GM04503 (cell line): ENCODE measurements at regions not wholly inside any gene's neighbourhood (a gene's known extent, or its start where the extent isn't known, plus 50 kb on each side); places are given as distances from the start of the nearest gene placed in this dataset.
"Not testable (repeated sequence)": the region's sequence is repeated elsewhere in the genome, so short reads cannot be mapped to it uniquely, and the experiment has no call there.

Experiments used
- DNase-seq: peaks from one replicate; pipeline ENCODE4 v3.0.0-alpha.2; 2012; ENCODE audit warnings: low read depth

DNA sequence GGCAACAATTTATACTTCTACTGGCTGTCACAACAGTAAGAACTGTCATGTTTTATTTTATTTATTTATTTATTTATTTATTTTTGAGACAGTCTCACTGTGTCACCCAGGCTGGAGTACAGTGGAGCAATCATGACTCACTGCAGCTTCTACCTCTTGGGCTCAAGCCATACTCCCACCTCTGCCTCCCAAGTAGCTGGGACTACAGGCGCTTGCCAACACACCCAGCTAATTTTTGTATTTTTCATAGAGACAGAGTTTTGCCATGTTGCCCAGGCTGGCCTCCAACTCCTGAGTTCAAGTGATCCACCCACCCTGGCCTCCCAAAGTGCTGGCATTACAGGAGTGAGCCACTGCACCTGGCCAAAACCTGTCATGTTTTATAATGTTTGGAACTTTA, 255.1 kb upstream of the DUSP10 start:
- not testable (repeated sequence) for DNase-seq

DNA sequence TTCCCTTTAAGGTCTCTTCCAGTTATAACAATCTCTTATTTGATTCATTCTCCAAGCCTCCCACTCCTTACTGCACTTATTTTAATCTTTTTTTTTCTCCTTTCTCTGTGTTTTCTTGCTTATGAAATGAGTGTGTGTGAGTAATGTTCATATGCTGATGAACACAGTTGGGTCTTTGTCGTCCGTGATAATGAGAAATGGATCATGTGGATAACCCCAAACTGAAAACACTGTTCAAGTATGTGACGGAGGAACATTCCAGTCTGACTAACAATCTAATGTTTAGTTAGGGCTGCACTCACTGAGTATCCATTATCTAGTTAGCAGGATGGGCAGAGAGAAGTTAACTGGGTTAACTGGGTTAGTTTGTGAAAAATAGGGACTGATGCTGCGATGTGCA, 253.1 kb upstream of the DUSP10 start:
- DNase-seq = peak; percentile 75

DNA sequence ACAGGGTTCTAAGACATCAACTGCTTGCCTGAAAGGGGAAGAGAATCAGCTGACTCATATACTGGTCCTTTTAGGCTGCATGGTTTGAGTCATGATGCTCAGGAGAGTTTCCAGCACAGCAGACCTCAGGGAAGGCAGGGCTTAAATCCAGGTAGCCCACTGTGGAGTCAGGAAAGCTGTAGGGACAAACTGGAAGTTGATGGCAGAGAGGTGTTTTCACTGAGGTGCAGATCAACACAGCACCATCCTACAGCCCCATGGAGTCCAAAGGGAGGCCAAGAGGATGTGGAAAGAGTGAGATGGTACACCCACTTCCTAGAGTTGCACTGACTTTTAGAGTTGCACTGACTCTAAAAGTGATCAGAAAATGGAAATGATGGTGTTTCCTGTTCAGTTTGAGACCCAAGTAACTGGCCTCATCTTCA, 252.4 kb upstream of the DUSP10 start:
- no peak for DNase-seq

DNA sequence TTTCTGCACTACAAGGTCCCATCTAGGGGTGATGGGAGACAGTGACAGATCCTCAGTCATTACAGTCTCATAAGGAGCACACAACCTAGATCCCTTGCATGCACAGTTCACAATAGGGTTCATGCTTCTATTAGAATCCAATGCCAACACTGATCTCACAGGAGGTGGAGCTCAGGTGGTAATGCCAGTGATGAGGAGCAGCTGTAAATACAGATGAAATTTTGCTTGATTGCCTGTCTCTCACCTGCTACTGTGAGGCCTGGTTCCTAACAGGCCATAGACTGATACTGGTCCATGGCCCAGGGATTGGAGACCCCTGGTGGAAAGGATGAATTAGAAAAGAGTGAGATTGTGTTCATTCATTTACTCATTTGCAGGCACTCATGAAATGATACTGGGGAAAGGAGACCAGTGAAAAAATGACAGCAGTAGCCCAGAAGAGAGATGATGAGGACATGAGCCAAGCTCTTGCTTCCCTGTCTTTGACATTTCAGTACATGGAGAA, 251.6 kb upstream of the DUSP10 start:
- no peak for DNase-seq

DNA sequence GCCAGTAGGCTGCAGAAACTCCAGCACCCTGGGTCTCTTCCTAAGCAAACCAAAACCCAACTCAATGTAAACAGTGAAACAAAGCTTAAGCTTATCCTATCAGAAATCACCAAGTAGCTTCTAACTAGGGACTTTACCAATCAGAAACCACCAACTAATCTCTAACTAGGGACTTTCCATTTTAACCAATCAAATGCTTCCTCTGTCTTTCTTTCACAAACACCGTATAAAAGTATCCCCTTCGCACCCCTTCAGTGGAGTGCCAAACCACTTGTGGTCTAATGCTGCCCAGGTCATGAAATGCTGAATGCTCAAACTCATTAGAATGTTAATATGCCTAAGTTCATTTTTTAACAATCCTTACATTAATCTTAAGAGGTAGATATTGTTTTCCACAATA, 250.5 kb upstream of the DUSP10 start:
- no peak for DNase-seq

DNA sequence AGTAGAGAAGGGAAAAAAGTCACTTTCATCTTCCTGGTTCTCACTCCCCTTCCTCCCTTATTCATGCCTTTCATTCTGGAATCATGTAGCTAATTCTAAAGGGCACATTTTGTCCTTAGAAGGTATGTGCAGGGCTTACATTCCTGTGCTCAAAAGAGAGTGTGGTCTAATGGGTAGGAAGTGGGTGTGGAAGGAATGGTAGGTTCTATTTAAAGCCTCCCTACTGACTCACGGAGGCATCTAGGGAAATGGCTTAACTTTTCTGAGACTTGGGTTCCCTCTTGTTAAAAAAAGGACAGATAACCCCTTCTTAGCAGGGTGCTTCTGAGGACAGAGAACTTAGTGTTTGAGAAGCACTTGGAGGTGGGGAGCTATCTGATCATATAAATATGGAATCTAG, 249.3 kb upstream of the DUSP10 start:
- DNase-seq = peak; percentile 44

DNA sequence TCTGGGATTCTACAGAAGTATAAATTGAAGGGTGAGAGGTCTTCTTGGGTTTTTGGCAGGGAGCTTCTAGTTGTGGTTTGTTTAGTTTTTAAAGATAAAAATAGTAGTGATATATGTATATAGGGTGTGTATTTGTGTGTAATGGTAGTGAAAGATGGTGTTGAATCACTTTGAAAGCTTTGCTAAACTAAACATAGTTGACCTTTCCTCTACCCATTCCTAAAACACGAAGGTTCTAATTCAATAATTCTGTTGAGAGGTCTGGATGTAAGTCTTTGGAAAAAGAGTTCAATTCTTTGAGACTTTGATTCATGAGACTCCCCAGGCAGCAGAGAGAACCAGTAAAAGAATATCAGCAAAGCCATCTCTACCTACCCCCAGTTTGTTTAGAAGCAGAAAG, 247.9 kb upstream of the DUSP10 start:
- DNase-seq = no peak

DNA sequence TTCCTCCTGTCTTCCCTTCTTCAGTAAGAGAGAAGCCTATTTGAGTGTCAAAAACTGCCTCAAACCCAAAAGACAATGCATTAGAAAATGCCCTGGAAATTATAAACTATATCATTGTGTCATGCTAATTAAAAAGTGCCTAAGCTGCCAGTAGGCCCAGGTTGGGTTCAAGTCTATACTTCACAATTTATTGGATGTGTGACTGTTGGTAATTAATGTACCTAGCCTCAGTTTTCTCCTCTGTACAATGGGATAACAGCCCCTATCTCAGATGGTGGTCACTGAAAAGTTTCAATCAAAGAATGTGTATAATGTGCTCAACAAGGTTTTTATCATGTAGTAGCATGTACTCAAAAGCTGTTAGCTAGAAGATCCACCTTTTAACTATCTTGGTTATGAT, 246.9 kb upstream of the DUSP10 start:
- DNase-seq = no peak

DNA sequence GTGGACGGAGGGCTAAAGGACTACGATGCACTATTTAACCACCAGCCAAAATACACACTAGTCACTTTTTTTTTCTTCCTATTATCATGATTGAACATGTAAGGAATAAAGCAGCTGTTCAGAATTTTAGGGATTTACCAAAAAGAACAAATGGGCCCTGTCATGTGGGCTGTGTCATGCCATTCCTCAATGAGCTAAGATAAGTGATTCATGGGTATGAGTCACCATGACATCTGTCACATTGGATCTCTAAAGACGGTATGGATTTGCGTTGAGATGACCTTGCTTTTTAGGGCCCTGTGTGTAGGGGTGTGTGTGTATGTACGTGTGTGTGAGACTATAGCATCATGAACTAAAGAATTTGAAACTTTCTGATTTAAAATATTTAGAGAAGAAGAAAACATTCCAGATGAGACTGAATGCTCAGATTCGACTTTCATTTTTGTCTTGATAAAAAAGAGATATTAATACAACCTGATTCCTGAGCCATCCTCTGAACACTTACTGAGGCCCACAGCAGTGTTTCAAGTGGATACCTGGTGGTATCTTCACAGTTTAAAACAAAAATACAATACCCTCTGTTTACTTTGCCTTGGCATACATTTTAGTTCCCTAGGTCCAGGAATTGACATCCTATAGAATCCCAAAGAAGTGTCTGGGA, 246.1 kb upstream of the DUSP10 start:
- DNase-seq = no peak

DNA sequence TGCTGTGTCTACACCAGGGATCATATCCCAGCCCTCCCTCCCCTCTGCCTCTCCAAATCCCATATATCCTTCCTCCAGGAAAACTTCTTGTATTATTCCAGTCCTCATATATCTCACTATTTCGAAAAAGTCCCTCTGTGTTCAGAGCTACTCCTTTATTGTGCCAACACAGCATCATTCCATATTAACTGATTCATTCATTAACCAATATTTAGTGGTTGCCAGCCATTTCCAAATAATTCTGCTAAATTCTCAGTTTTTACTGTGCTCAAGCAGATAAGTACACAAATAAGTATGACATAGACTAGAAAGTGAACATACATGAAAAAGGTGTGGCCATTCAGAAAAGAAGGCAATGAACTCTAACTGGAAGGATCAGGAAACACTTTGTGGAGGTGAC, 241.6 kb upstream of the DUSP10 start:
- no peak for DNase-seq

DNA sequence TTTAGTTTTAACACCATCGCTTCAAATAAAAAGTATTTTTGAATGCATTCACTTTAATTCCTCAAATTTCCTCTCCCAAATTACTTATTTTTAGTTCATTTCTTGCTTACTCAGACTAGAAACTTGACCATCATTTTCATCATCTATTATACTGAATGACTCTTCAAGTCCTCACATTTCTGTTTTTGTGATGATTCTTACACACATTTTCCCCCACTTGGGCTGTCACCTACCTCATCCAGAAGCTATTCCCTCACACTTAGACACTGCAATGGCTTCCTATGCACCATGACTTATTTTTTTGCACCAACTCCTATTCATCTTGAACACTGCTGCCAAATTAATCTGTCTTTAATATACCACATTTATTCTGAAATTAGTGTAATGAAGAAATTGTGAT, 239.6 kb upstream of the DUSP10 start:
- DNase-seq = no peak

DNA sequence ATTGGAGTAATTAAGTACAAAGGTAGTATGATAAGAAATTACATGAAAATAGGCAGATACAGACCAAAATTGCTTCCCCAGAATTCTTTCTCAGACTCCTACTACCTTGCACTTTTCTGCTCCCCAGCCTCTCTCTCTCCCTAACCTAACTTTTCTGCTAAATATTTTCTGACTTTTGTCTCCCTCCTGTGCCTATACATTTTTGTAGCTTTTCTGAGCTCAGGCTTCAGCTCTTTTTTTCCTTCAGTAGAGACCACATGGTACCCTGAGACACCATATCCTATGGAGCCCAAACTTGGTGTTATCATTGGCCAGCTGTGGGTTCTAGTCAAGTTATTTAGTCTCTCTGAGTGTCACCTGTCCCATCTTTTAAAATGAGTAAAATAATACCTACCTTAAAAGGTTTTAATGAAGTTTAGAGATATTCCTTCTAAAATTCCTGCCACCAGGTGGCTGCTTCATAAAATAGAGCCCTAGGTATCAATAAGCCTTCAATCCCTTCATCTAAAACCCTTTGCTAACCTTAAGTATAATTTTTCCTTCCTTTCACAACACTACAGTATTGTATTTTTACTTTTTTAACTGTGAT, 237.6 kb upstream of the DUSP10 start:
- no peak for DNase-seq

DNA sequence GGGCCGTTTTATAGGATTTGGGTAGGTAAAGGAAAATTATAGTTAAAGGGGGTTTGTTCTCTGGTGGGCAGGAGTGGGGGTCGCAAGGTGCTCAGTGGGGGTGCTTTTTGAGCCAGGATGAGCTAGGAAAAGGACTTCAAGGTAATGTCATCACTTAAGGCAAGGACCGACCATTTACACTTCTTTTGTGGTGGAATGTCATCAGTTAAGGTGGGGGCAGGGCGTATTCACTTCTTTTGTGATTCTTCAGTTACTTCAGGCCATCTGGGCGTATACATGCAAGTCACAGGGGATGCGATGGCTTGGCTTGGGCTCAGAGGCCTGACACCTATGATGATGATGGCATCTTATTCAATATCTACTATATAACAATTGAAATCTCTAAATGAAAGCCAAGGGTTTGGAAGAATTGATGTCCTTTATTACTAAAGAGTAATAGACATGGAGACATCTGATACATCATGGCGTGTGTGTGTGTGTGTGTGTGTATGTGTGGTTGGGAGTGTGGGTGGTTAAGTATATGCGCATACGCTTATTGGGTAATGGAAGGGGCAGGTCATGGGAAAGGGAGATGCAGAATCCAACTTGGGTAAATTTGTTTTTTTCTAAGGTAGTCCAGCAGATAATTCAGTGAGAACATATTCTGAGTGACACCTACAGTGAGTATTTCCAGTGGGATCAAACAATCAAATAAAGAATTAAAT, 236.9 kb upstream of the DUSP10 start:
- not testable (repeated sequence) for DNase-seq

DNA sequence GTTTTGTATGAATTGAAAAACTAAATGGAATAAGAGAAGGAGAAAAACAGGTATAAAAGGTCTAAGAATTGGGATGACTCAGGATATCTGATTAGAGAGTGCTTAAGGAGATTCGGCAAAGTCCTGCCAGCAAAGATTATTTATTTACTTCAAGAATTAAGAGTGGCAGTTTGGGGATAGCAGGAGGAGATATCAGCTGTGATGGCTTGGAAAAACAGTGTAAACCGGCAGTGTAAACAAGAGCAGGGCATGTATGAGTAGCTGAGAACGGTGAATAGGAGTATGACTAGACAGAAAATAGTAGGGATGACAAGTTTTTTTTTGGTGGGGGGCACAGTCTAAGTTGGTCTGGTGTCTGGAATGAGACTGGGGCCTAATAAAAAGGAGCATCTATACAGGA, 231.9 kb upstream of the DUSP10 start:
- DNase-seq = not testable (repeated sequence)

DNA sequence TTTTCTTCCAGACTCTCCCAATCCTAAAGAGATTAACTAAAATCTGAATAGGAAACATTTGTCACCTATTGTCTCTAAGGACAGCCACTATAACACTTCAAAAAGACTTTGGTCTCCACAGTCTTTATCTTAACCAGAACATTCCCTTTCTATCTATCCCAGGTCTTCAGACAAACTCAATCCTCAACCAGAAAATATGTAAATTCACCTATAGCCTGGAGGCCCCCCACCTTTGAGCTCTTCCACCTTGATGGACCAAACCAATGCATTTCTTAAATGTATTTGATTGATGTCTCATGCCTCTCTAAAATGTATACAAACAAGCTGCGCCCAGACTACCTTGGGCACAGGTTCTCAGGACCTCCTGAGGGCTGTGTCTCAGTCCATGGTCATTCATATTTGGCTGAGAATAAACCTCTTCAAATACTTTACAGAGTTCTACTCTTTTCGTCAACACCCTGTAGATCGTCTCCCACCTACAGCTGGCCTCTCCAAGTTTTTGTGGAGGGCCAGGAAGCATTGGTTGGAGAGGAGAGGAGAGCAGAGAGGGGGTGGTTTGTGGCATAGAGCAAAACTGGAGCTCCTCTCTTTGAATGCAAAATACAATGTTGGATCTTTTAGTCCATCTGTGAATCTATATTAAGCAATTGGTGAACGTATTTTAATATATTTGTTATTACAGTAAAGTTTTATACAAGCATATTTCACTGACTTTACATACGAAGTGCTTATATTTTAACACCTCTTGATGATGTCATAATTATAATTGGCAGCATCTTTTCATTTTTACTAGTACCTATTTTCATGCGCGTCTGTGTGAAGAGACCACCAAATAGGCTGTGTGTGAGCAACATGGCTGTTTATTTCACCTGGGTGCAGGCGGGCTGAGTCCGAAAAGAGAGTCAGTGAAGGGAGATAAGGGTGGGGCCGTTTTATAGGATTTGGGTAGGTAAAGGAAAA, 230.7 kb upstream of the DUSP10 start:
- DNase-seq = no peak

DNA sequence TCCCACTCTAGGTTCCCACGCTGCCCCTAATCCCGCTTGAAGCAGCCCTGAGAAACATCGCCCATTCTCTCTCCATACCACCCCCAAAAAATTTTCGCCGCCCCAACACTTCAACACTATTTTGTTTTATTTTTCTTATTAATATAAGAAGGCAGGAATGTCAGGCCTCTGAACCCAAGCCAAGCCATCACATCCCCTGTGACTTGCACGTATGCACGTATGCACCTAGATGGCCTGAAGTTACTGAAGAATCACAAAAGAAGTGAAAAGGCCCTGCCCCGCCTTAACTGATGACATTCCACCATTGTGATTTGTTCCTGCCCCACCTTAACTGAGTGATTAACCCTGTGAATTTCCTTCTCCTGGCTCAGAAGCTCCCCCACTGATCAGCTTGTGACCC, 229.1 kb upstream of the DUSP10 start:
- not testable (repeated sequence) for DNase-seq

DNA sequence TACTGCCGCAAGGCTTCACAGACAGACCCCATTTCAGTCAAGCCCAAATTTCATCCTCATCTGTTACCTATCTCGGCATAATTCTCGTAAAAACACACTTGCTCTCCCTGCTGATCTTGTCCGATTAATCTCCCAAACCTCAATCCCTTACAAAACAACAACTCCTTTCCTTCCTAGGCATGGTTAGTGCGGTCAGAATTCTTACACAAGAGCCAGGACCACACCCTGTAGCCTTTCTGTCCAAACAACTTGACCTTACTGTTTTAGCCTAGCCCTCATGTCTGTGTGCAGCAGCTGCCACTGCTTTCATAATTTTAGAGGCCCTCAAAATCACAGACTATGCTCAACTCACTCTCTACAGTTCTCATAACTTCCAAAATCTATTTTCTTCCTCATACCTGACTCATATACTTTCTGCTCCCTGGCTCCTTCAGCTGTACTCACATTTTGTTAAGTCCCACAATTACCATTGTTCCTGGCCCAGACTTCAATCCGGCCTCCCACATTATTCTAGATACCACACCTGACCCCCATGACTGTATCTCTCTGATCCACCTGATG, 227.5 kb upstream of the DUSP10 start:
- not testable (repeated sequence) for DNase-seq

DNA sequence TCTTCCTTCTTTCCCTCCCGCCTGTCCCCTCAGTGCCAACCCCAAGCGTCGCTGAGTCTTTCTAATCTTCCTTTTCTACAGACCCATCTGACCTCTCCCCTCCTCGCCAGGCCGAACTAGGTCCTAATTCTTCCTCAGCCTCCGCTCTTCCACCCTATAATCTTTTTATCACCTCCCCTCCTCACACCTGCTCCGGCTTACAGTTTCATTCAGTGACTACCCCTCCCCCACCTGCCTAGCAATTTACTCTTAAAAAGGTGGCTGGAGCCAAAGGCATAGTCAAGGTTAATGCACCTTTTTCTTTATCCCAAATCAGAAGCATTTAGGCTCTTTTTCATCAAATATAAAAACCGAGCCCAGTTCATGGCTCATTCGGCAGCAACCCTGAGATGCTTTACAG, 225.6 kb upstream of the DUSP10 start:
- not testable (repeated sequence) for DNase-seq

DNA sequence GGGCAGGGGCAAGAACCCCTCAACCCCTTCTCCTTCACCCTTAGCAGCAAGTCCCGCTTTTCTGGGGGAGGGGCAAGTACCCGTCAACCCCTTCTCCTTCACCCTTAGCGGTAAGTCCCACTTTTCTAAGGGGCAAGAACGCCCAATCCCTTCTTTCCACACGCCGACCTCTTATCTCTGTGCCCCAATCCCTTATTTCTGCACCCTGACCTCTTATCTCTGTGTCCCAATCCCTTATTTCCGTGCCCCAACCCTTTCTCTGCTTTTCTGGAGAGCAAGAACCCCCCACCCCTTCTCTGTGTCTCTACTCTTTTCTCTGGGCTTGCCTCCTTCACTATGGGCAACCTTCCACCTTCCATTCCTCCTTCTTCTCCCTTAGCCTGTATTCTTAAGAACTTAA, 225.0 kb upstream of the DUSP10 start:
- DNase-seq = not testable (repeated sequence)

DNA sequence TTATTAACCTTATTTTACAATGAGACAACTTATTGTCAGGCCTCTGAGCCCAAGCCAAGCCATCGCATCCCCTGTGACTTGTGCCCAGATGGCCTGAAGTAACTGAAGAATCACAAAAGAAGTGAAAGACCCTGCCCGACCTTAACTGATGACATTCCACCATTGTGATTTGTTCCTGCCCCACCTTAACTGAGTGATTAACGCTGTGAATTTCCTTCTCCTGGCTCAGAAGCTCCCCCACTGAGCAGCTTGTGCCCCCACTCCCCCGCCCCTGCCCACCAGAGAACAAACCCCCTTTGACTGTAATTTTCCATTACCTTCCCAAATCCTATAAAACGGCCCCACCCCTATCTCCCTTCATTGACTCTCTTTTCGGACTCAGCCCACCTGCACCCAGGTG, 224.0 kb upstream of the DUSP10 start:
- DNase-seq = not testable (repeated sequence)

DNA sequence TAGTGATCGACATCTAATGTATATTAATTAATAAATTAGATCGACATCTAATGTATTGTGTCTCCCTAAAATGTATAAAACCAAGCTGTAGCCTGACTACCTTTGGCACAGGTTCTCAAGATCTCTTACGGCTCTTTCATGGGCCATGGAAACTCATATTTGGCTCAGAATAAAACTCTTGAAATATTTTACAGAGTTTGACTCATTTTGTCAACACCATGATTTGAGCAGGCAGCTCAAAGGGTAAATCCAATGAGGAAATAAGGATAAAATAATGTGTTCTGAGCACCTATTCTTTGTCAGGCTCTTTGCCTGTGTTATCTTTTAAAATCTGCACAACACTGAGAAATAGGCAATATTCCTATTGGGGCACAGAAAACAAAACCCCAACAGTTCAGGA, 223.4 kb upstream of the DUSP10 start:
- no peak for DNase-seq

DNA sequence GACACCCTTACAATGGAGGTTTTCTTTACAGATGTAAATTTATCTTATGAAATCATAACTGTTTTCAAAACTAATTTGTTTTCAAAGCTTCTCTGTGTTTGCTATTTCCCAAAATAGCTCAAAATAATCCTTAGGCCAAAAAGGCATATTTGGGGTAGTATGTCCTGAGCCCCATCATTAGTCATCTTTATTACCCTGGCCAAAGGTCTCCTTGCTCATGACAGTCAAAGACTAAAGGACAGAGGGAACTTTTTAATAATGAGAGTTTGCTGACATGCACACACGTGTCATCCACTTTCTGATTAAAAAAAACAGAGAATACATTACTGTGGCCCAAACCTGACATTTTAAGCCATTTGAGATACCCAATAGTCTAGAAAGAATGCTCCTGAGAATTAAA, 221.9 kb upstream of the DUSP10 start:
- no peak for DNase-seq
